ENCODE measurements at regions not wholly inside any gene's neighbourhood (a gene's known extent, or its start where the extent isn't known, plus 50 kb on each side); places are given as distances from the start of the nearest gene placed in this dataset.

GRCh38 chr2:37532503-37532902 is 138.9 kb downstream of the CDC42EP3 start:
- TF ChIP-seq NCOA4 (IDR thresholded peaks at IDR 0.05; ENCODE audit: partially characterized antibody) (no peak), SFPQ (IDR thresholded peaks at IDR 0.05; ENCODE audit: low read depth, low read length) (no peak), CEBPG (CRISPR knock-in tag; IDR thresholded peaks at IDR 0.05) (no peak), CEBPG (tag; conservative IDR thresholded peaks at IDR 0.05 in 1 of 2, IDR thresholded peaks at IDR 0.05 in 1 of 2) (no peak), DACH1 (IDR thresholded peaks at IDR 0.05; ENCODE audit: partially characterized antibody) (no peak), SMC3 (conservative IDR thresholded peaks at IDR 0.05; ENCODE audit: insufficient read depth, low read depth, low read length) (no peak), NFE2 (IDR thresholded peaks at IDR 0.05; ENCODE audit: low read depth) (no peak), SAP30 (IDR thresholded peaks at IDR 0.05; ENCODE audit: borderline replicate concordance, insufficient read depth, low read depth, low read length, poor library complexity, severe bottlenecking) (no peak), STAT6 (CRISPR knock-in tag; IDR thresholded peaks at IDR 0.05) (no peak), UBTF (IDR thresholded peaks at IDR 0.05; ENCODE audit: borderline replicate concordance in 1 of 2, low read depth in 2 of 2, low read length in 2 of 2) (no peak), EGR1 (conservative IDR thresholded peaks at IDR 0.05) (no peak)
- TF ChIP-seq, protein P1, sequence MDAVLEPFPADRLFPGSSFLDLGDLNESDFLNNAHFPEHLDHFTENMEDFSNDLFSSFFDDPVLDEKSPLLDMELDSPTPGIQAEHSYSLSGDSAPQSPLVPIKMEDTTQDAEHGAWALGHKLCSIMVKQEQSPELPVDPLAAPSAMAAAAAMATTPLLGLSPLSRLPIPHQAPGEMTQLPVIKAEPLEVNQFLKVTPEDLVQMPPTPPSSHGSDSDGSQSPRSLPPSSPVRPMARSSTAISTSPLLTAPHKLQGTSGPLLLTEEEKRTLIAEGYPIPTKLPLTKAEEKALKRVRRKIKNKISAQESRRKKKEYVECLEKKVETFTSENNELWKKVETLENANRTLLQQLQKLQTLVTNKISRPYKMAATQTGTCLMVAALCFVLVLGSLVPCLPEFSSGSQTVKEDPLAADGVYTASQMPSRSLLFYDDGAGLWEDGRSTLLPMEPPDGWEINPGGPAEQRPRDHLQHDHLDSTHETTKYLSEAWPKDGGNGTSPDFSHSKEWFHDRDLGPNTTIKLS (IDR thresholded peaks at IDR 0.05; ENCODE audit: borderline replicate concordance, low read depth) = no peak
- TF ChIP-seq, protein P2, sequence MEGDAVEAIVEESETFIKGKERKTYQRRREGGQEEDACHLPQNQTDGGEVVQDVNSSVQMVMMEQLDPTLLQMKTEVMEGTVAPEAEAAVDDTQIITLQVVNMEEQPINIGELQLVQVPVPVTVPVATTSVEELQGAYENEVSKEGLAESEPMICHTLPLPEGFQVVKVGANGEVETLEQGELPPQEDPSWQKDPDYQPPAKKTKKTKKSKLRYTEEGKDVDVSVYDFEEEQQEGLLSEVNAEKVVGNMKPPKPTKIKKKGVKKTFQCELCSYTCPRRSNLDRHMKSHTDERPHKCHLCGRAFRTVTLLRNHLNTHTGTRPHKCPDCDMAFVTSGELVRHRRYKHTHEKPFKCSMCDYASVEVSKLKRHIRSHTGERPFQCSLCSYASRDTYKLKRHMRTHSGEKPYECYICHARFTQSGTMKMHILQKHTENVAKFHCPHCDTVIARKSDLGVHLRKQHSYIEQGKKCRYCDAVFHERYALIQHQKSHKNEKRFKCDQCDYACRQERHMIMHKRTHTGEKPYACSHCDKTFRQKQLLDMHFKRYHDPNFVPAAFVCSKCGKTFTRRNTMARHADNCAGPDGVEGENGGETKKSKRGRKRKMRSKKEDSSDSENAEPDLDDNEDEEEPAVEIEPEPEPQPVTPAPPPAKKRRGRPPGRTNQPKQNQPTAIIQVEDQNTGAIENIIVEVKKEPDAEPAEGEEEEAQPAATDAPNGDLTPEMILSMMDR (IDR thresholded peaks at IDR 0.05 in 2 of 3, conservative IDR thresholded peaks at IDR 0.05 in 1 of 3; ENCODE audit: insufficient read depth in 2 of 3, low read depth in 1 of 3, low read length in 3 of 3) = no peak
- TF ChIP-seq, protein P3, sequence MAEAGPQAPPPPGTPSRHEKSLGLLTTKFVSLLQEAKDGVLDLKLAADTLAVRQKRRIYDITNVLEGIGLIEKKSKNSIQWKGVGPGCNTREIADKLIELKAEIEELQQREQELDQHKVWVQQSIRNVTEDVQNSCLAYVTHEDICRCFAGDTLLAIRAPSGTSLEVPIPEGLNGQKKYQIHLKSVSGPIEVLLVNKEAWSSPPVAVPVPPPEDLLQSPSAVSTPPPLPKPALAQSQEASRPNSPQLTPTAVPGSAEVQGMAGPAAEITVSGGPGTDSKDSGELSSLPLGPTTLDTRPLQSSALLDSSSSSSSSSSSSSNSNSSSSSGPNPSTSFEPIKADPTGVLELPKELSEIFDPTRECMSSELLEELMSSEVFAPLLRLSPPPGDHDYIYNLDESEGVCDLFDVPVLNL (CRISPR knock-in tag; IDR thresholded peaks at IDR 0.05; ENCODE audit: low read depth) = no peak

Data from K562 (cell line).